MM.1S (cell line): ENCODE measurements at regions not wholly inside any gene's neighbourhood (a gene's known extent, or its start where the extent isn't known, plus 50 kb on each side); places are given as distances from the start of the nearest gene placed in this dataset.

Source experiments
- DNase-seq: peaks from one replicate; pipeline ENCODE4 v3.0.0-alpha.2; 2015
- H2AFZ ChIP-seq: fragments of 300-600 bp; sonication (generic); 2 replicates; pipeline ENCODE4 v1.6.0; 2016; ENCODE audit warnings: antibody characterized with exemption, low read length
- H3F3A ChIP-seq: fragments of 300-600 bp; sonication (generic); 2 replicates; pipeline ENCODE4 v1.6.1; 2016; ENCODE audit warnings: mild to moderate bottlenecking, antibody characterized with exemption, low read length, moderate library complexity, mixed read lengths; ENCODE audit not compliant: insufficient read depth
- H3K27ac ChIP-seq: fragments of 300-600 bp; sonication (generic); 2 replicates; pipeline ENCODE4 v1.5.1; 2016; ENCODE audit warnings: mild to moderate bottlenecking, low read length
- H3K27me3 ChIP-seq: fragments of 300-600 bp; sonication (generic); replicated peaks from 2 replicates; pipeline ENCODE4 v1.6.0; 2016; ENCODE audit warnings: low read length; ENCODE audit not compliant: insufficient read depth
- H3K36me3 ChIP-seq: fragments of 300-600 bp; sonication (generic); replicated peaks from 2 replicates; pipeline ENCODE4 v1.6.1; 2016; ENCODE audit warnings: mild to moderate bottlenecking, low read length, mixed read lengths; ENCODE audit not compliant: insufficient read depth
- H3K4me1 ChIP-seq: fragments of 300-600 bp; sonication (generic); 2 replicates; pipeline ENCODE4 v1.6.1; 2016; ENCODE audit warnings: low read length, mixed read lengths
- H3K4me2 ChIP-seq: fragments of 300-600 bp; sonication (generic); 2 replicates; pipeline ENCODE4 v1.6.0; 2016; ENCODE audit warnings: low read depth, low read length
- H3K4me3 ChIP-seq: fragments of 300-600 bp; sonication (generic); 2 replicates; pipeline ENCODE4 v1.5.1; 2016; ENCODE audit warnings: low read length, mixed read lengths
- H3K79me2 ChIP-seq: fragments of 300-600 bp; sonication (generic); 2 replicates; pipeline ENCODE4 v1.6.1; 2016; ENCODE audit warnings: mixed run types, low read length, mixed read lengths
- H3K9ac ChIP-seq: fragments of 300-600 bp; sonication (generic); 2 replicates; pipeline ENCODE4 v1.6.1; 2016; ENCODE audit warnings: low read length, mixed read lengths
- H3K9me2 ChIP-seq: fragments of 300-600 bp; sonication (generic); replicated peaks from 2 replicates; pipeline ENCODE4 v1.6.1; 2016; ENCODE audit warnings: mild to moderate bottlenecking, low read length, mixed read lengths; ENCODE audit not compliant: insufficient read depth
- H3K9me3 ChIP-seq: fragments of 300-600 bp; sonication (generic); replicated peaks from 2 replicates; pipeline ENCODE4 v1.6.1; 2016; ENCODE audit warnings: mild to moderate bottlenecking, low read length, mixed read lengths; ENCODE audit not compliant: insufficient read depth
- H4K20me1 ChIP-seq: fragments of 300-600 bp; sonication (generic); 2 replicates; pipeline ENCODE4 v1.6.1; 2016; ENCODE audit warnings: mild to moderate bottlenecking, low read length, moderate library complexity, mixed read lengths; ENCODE audit not compliant: insufficient read depth
- CTCF ChIP-seq: fragments of 300-600 bp; sonication (generic); IDR thresholded peaks from 2 replicates; pipeline ENCODE4 v1.5.1; 2016; ENCODE audit warnings: antibody characterized with exemption, low read length, mixed read lengths
- EZH2 ChIP-seq: fragments of 300-600 bp; sonication (generic); optimal IDR thresholded peaks from 2 replicates; pipeline ENCODE3; 2017; ENCODE audit warnings: low read depth, mild to moderate bottlenecking, antibody characterized with exemption, low read length, mixed read lengths
- EZH2phosphoT487 ChIP-seq: fragments of 300-600 bp; sonication (generic); IDR thresholded peaks from 2 replicates; pipeline ENCODE4 v1.6.1; 2018; ENCODE audit warnings: antibody characterized with exemption, low read length

- H3K36me3 ChIP-seq: no peaks in the 10 kb centered on the region
- peak; percentile 89 for DNase-seq
- no peaks in the 10 kb centered on the region for H4K20me1 ChIP-seq
- peak overlapping the region; percentile 30; the same call in 1 of the 2 replicates for H3K9ac ChIP-seq
- peak overlapping the region; percentile 58 for H3K4me2 ChIP-seq
- H3K4me1 ChIP-seq: peaks cover 38% of the 10 kb centered on the region
- peaks cover 13% of the 10 kb centered on the region for H3F3A ChIP-seq
- no peaks in the 10 kb centered on the region for H3K9me3 ChIP-seq
- no peaks in the 10 kb centered on the region for H3K9me2 ChIP-seq
- peak overlapping the region; percentile 47 for H3K27ac ChIP-seq
- no peaks in the 10 kb centered on the region for H3K79me2 ChIP-seq
- H3K4me3 ChIP-seq: peak overlapping the region; percentile 11; the same call in 1 of the 2 replicates
- TF ChIP-seq CTCF: peak; percentile 80
- no peak for TF ChIP-seq EZH2phosphoT487
- peak overlapping the region; percentile 47 for H2AFZ ChIP-seq
- no peaks in the 10 kb centered on the region for H3K27me3 ChIP-seq
Observed at GRCh38 chr22:22954656-22955055, 67.0 kb downstream of the IGLL5 start.

- no peaks in the 10 kb centered on the region for H3K9me3 ChIP-seq
- peak; percentile 51 for DNase-seq
- H3K27me3 ChIP-seq: no peaks in the 10 kb centered on the region
- no peaks in the 10 kb centered on the region for H3K9me2 ChIP-seq
- H3F3A ChIP-seq: peaks cover 13% of the 10 kb centered on the region
- no peaks in the 10 kb centered on the region for H3K36me3 ChIP-seq
- H3K27ac ChIP-seq: peak overlapping the region; percentile 65; the same call in 1 of the 2 replicates
- no peaks in the 10 kb centered on the region for H4K20me1 ChIP-seq
- no peaks in the 10 kb centered on the region for H3K79me2 ChIP-seq
- H3K4me1 ChIP-seq: peaks cover 44% of the 10 kb centered on the region
- peak overlapping the region; percentile 25; the same call in 1 of the 2 replicates for H3K4me3 ChIP-seq
- H2AFZ ChIP-seq: peak overlapping the region; percentile 31
- H3K9ac ChIP-seq: peak overlapping the region; percentile 25; the same call in 1 of the 2 replicates
- H3K4me2 ChIP-seq: peak overlapping the region; percentile 75
- TF ChIP-seq CTCF: no peak
- no peak for TF ChIP-seq EZH2phosphoT487
- TF ChIP-seq EZH2: no peak
Observed at GRCh38 chr22:22955276-22955798, 67.7 kb downstream of the IGLL5 start.

GRCh38 chr22:22955866-22956535, 68.4 kb downstream of the IGLL5 start:
- Histone ChIP-seq H3K27ac (peak overlapping the region; percentile 65; the same call in 1 of the 2 replicates), H3K27me3 (no peaks in the 10 kb centered on the region), H3K9me3 (no peaks in the 10 kb centered on the region), H3K4me3 (peak overlapping the region; percentile 25; the same call in 1 of the 2 replicates), H3K9me2 (no peaks in the 10 kb centered on the region), H3F3A (peaks cover 13% of the 10 kb centered on the region), H3K36me3 (no peaks in the 10 kb centered on the region), H3K79me2 (no peaks in the 10 kb centered on the region), H3K4me2 (peak overlapping the region; percentile 75), H4K20me1 (no peaks in the 10 kb centered on the region), H2AFZ (peak overlapping the region; percentile 31), H3K4me1 (peaks cover 47% of the 10 kb centered on the region), H3K9ac (peak overlapping the region; percentile 25; the same call in 1 of the 2 replicates)
- TF ChIP-seq EZH2phosphoT487 (no peak), CTCF (peak; percentile 90), EZH2 (no peak)
- peak; percentile 83 for DNase-seq
